ENCODE measurements at regions not wholly inside any gene's neighbourhood (a gene's known extent, or its start where the extent isn't known, plus 50 kb on each side); places are given as distances from the start of the nearest gene placed in this dataset.

DNA sequence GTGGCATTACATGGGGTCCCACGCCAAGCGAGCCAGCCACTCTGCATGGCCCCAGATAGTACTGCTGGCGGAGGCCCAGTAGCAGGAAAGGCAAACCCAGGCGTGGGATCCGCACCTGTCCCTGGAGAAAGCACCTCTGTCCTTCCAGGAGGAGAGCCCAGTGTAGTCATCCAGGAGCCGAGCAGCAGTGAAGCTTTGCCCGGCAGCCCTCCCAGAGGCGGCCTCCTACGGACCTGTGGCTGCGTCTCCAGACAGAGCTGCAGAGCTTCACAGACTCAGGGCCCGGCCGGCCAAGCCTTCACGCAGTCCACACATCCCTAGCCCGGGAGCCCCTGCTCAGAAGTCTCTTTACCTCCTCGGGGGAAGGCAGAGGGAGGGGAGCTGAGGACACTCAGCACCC, 100.8 kb upstream of the PPP1R26 start:
- TF ChIP-seq POLR2A (IDR thresholded peaks at IDR 0.05) (no peak), EP300 (IDR thresholded peaks at IDR 0.05) (no peak)
- TF ChIP-seq, protein P1, sequence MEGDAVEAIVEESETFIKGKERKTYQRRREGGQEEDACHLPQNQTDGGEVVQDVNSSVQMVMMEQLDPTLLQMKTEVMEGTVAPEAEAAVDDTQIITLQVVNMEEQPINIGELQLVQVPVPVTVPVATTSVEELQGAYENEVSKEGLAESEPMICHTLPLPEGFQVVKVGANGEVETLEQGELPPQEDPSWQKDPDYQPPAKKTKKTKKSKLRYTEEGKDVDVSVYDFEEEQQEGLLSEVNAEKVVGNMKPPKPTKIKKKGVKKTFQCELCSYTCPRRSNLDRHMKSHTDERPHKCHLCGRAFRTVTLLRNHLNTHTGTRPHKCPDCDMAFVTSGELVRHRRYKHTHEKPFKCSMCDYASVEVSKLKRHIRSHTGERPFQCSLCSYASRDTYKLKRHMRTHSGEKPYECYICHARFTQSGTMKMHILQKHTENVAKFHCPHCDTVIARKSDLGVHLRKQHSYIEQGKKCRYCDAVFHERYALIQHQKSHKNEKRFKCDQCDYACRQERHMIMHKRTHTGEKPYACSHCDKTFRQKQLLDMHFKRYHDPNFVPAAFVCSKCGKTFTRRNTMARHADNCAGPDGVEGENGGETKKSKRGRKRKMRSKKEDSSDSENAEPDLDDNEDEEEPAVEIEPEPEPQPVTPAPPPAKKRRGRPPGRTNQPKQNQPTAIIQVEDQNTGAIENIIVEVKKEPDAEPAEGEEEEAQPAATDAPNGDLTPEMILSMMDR (IDR thresholded peaks at IDR 0.05) = no peak
